Activated naive CD8-positive, alpha-beta T cell treated with anti-CD3 and anti-CD28 coated beads, Interleukin-2, amount 10 ng/mL, durations not matched to agents 7 days and 5 days (primary cell): ENCODE measurements at regions not wholly inside any gene's neighbourhood (a gene's known extent, or its start where the extent isn't known, plus 50 kb on each side); places are given as distances from the start of the nearest gene placed in this dataset.
"Not testable (repeated sequence)": the region's sequence is repeated elsewhere in the genome, so short reads cannot be mapped to it uniquely, and the experiment has no call there.

Experiments used
- ATAC-seq: fragments of 150-1000 bp; cut with Tn5 transposase; one replicate; pipeline ENCODE4 v1.10.0; 2021; ENCODE audit warnings: low read depth, moderate library complexity
- POLR2A ChIA-PET: fragments of 350-600 bp; sonication (Branson Sonifier 250); formaldehyde crosslinking; loops from one replicate; lab custom pipeline; 2021; ENCODE audit warnings: antibody characterized with exemption; lab: Charles Lee
- DNase-seq: peaks from one replicate; pipeline ENCODE4 v3.0.0; 2021
- H3K27ac Mint-ChIP-seq: one replicate; pipeline ENCODE4 v1.8.0; 2022; ENCODE audit warnings: mild to moderate bottlenecking, mixed read lengths
- H3K27me3 Mint-ChIP-seq: one replicate; pipeline ENCODE4 v1.8.0; 2022; ENCODE audit warnings: mild to moderate bottlenecking, moderate library complexity, mixed read lengths
- H3K36me3 Mint-ChIP-seq: one replicate; pipeline ENCODE4 v1.8.0; 2021; ENCODE audit warnings: mild to moderate bottlenecking, mixed read lengths
- H3K4me1 Mint-ChIP-seq: one replicate; pipeline ENCODE4 v1.8.0; 2021; ENCODE audit warnings: mixed read lengths
- H3K4me3 Mint-ChIP-seq: one replicate; pipeline ENCODE4 v1.8.0; 2022; ENCODE audit warnings: mild to moderate bottlenecking, moderate library complexity, mixed read lengths
- H3K9me3 Mint-ChIP-seq: one replicate; pipeline ENCODE4 v1.8.0; 2021; ENCODE audit warnings: mixed read lengths

GRCh38 chr1:181893150-181893549 is 168.4 kb downstream of the ZNF648 start:
- H3K9me3 Mint-ChIP-seq, ATAC-seq, H3K27ac Mint-ChIP-seq, H3K4me3 Mint-ChIP-seq, H3K27me3 Mint-ChIP-seq, DNase-seq, H3K36me3 Mint-ChIP-seq, POLR2A ChIA-PET, H3K4me1 Mint-ChIP-seq: not testable (repeated sequence)

GRCh38 chr1:181872562-181872961 is 188.9 kb downstream of the ZNF648 start:
- H3K9me3 Mint-ChIP-seq, result peaks cover 2% of the 10 kb centered on the region
- no peak overlapping the region for H3K4me3 Mint-ChIP-seq
- H3K27me3 Mint-ChIP-seq, result peaks cover 5% of the 10 kb centered on the region
- H3K36me3 Mint-ChIP-seq, result no peaks in the 10 kb centered on the region
- no peak for DNase-seq
- H3K27ac Mint-ChIP-seq, result no peak overlapping the region
- POLR2A ChIA-PET, result no interaction called here
- no peak for ATAC-seq
- H3K4me1 Mint-ChIP-seq, result no peaks in the 10 kb centered on the region

- no peaks in the 10 kb centered on the region for H3K27me3 Mint-ChIP-seq
- ATAC-seq (no peak), DNase-seq (no peak)
- H3K27ac Mint-ChIP-seq, result no peak overlapping the region
- H3K4me3 Mint-ChIP-seq, result no peak overlapping the region
- no peaks in the 10 kb centered on the region for H3K36me3 Mint-ChIP-seq
- POLR2A ChIA-PET, result no interaction called here
- H3K4me1 Mint-ChIP-seq, result no peaks in the 10 kb centered on the region
- H3K9me3 Mint-ChIP-seq, result peaks cover 3% of the 10 kb centered on the region
Measured at GRCh38 chr1:181863736-181864135, 197.8 kb downstream of the ZNF648 start.

DNA sequence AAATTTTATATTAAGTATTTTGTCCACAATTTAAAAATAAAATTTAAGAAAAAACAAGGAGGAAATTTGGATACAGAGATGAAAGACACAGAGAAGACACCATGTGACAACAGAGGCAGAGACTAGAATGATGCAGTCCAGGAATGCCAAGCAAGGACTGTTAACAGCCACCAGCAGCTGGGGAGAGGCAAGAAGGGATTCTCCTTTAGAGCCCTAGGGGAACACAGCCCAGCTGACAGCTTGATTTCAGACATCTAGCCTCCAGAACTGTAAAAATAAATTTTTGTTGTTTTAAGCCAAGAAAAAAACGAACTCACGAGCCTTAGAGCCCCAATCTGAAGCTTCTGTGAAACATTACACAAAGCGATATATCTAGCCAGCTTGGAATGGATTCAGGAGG is 198.5 kb downstream of the ZNF648 start:
- H3K9me3 Mint-ChIP-seq, result peaks cover 3% of the 10 kb centered on the region
- POLR2A ChIA-PET, result no interaction called here
- ATAC-seq (no peak), DNase-seq (no peak)
- H3K27ac Mint-ChIP-seq, result no peak overlapping the region
- H3K36me3 Mint-ChIP-seq, result no peaks in the 10 kb centered on the region
- no peaks in the 10 kb centered on the region for H3K27me3 Mint-ChIP-seq
- H3K4me1 Mint-ChIP-seq, result no peaks in the 10 kb centered on the region
- H3K4me3 Mint-ChIP-seq, result no peak overlapping the region

GRCh38 chr1:181858135-181858534 is 203.4 kb downstream of the ZNF648 start:
- no peak for ATAC-seq
- Mint-ChIP-seq H3K9me3 (peaks cover 5% of the 10 kb centered on the region), H3K27ac (no peak overlapping the region), H3K36me3 (no peaks in the 10 kb centered on the region), H3K4me3 (no peak overlapping the region), H3K27me3 (no peaks in the 10 kb centered on the region), H3K4me1 (no peaks in the 10 kb centered on the region)
- POLR2A ChIA-PET, result no interaction called here
- DNase-seq, result no peak
